Jurkat, Clone E6-1 (cell line): ENCODE measurements at regions not wholly inside any gene's neighbourhood (a gene's known extent, or its start where the extent isn't known, plus 50 kb on each side); places are given as distances from the start of the nearest gene placed in this dataset.
"Not testable (repeated sequence)": the region's sequence is repeated elsewhere in the genome, so short reads cannot be mapped to it uniquely, and the experiment has no call there.

Experiments
- DNase-seq: peaks from one replicate; pipeline ENCODE4 v3.0.0-alpha.2; 2011; ENCODE audit warnings: low read depth, low spot score
- H3K4me3 ChIP-seq: 2 replicates; pipeline ENCODE4 v1.5.1; 2011; ENCODE audit warnings: mild to moderate bottlenecking, low read length, control low read depth, moderate library complexity

GRCh38 chr7:145697412-145698107 lies 419.0 kb upstream of the CNTNAP2 start:
- not testable (repeated sequence) for DNase-seq, H3K4me3 ChIP-seq

GRCh38 chr7:145696071-145696470 lies 420.5 kb upstream of the CNTNAP2 start:
- DNase-seq = no peak
- H3K4me3 ChIP-seq = no peak overlapping the region

GRCh38 chr7:145692237-145692950 lies 424.2 kb upstream of the CNTNAP2 start:
- no peak for DNase-seq
- H3K4me3 ChIP-seq = no peak overlapping the region

- no peak overlapping the region for H3K4me3 ChIP-seq
- no peak for DNase-seq
Measured at GRCh38 chr7:145691377-145691914, 425.2 kb upstream of the CNTNAP2 start.

- H3K4me3 ChIP-seq = no peak overlapping the region
- DNase-seq = no peak
Measured at GRCh38 chr7:145681646-145682045, 435.0 kb upstream of the CNTNAP2 start.

GRCh38 chr7:145681159-145681558 lies 435.4 kb upstream of the CNTNAP2 start:
- no peak for DNase-seq
- no peak overlapping the region for H3K4me3 ChIP-seq

GRCh38 chr7:145665499-145666258 lies 450.9 kb upstream of the CNTNAP2 start:
- H3K4me3 ChIP-seq = no peak overlapping the region
- DNase-seq = no peak

- no peak for DNase-seq
- H3K4me3 ChIP-seq = no peak overlapping the region
Measured at GRCh38 chr7:145655666-145656065, 460.9 kb upstream of the CNTNAP2 start.

- H3K4me3 ChIP-seq = no peak overlapping the region
- no peak for DNase-seq
Measured at GRCh38 chr7:145645135-145645515, 471.5 kb upstream of the CNTNAP2 start.

GRCh38 chr7:145644426-145645134 lies 472.0 kb upstream of the CNTNAP2 start:
- H3K4me3 ChIP-seq = no peak overlapping the region
- DNase-seq = no peak

- DNase-seq = no peak
- H3K4me3 ChIP-seq = no peak overlapping the region
Measured at GRCh38 chr7:145643981-145644380, 472.6 kb upstream of the CNTNAP2 start.

GRCh38 chr7:145633513-145633912 lies 483.1 kb upstream of the CNTNAP2 start:
- no peak for DNase-seq
- H3K4me3 ChIP-seq = no peak overlapping the region

- no peak overlapping the region for H3K4me3 ChIP-seq
- DNase-seq = no peak
Measured at GRCh38 chr7:145624618-145625017, 492.0 kb upstream of the CNTNAP2 start.

- DNase-seq = no peak
- H3K4me3 ChIP-seq = no peak overlapping the region
Measured at GRCh38 chr7:145605963-145606362, 510.6 kb upstream of the CNTNAP2 start.

- no peak for DNase-seq
- no peak overlapping the region for H3K4me3 ChIP-seq
Measured at GRCh38 chr7:145599376-145599775, 517.2 kb upstream of the CNTNAP2 start.

GRCh38 chr7:145584401-145584800 lies 532.2 kb upstream of the CNTNAP2 start:
- DNase-seq = no peak
- H3K4me3 ChIP-seq = no peak overlapping the region

GRCh38 chr7:145582742-145583303 lies 533.8 kb upstream of the CNTNAP2 start:
- no peak overlapping the region for H3K4me3 ChIP-seq
- no peak for DNase-seq

GRCh38 chr7:145557805-145558204 lies 558.8 kb upstream of the CNTNAP2 start:
- no peak for DNase-seq
- no peak overlapping the region for H3K4me3 ChIP-seq

- H3K4me3 ChIP-seq = no peak overlapping the region
- no peak for DNase-seq
Measured at GRCh38 chr7:145543242-145543641, 573.4 kb upstream of the CNTNAP2 start.
